Caco-2 (cell line): ENCODE measurements at regions not wholly inside any gene's neighbourhood (a gene's known extent, or its start where the extent isn't known, plus 50 kb on each side); places are given as distances from the start of the nearest gene placed in this dataset.

Source experiments
- BruUV-seq: library from RNA; stranded (reverse); fragments of 400-500 nt; replicated peaks from 2 replicates; lab custom pipeline; 2021; lab: Mats Ljungman, UMichigan
- CTCF ChIA-PET: fragments of 300-600 bp; sonication (Branson Sonifier 250); formaldehyde crosslinking; loops from one replicate; lab custom pipeline; 2022; ENCODE audit warnings: antibody characterized with exemption; lab: Charles Lee
- POLR2A ChIA-PET: fragments of 300-600 bp; sonication (Branson Sonifier 250); formaldehyde crosslinking; loops from one replicate; lab custom pipeline; 2022; ENCODE audit warnings: antibody characterized with exemption; lab: Charles Lee
- DNase-seq, 2 experiments: peaks; one replicate each; pipeline versions ENCODE4 v3.0.0 to v3.0.0-alpha.2; 2020 to 2022
- H3K27me3 ChIP-seq: replicated peaks from 2 replicates; pipeline ENCODE4 v1.6.0; 2011; ENCODE audit warnings: low read length; ENCODE audit not compliant: control insufficient read depth, insufficient read depth
- H3K36me3 ChIP-seq: 2 replicates; pipeline ENCODE4 v1.5.1; 2011; ENCODE audit warnings: low read length; ENCODE audit not compliant: control insufficient read depth, insufficient read depth
- H3K4me1 ChIP-seq: fragments of 250-450 bp; sonication (Bioruptor Pico); 2 replicates; pipeline ENCODE4 v1.5.1; 2020; ENCODE audit warnings: mild to moderate bottlenecking
- H3K4me3 ChIP-seq: 2 replicates; pipeline ENCODE4 v1.5.1; 2011; ENCODE audit warnings: low read depth, mild to moderate bottlenecking, control low read depth, low read length
- H3K9me3 ChIP-seq: fragments of 250-450 bp; sonication (Bioruptor Pico); 2 replicates; pipeline ENCODE4 v1.5.1; 2020; ENCODE audit warnings: mild to moderate bottlenecking, moderate library complexity
- H3K27ac Mint-ChIP-seq: one replicate; pipeline ENCODE4 v1.8.0; 2022; ENCODE audit warnings: mixed read lengths; ENCODE audit not compliant: unreplicated experiment
- H3K27me3 Mint-ChIP-seq: one replicate; pipeline ENCODE4 v1.8.0; 2022; ENCODE audit warnings: mixed read lengths; ENCODE audit not compliant: insufficient read depth, unreplicated experiment
- H3K36me3 Mint-ChIP-seq: one replicate; pipeline ENCODE4 v1.8.0; 2022; ENCODE audit warnings: mild to moderate bottlenecking, mixed read lengths; ENCODE audit not compliant: insufficient read depth, unreplicated experiment
- H3K4me1 Mint-ChIP-seq: one replicate; pipeline ENCODE4 v1.8.0; 2022; ENCODE audit warnings: low read depth, mixed read lengths; ENCODE audit not compliant: unreplicated experiment
- H3K4me3 Mint-ChIP-seq: one replicate; pipeline ENCODE4 v1.8.0; 2022; ENCODE audit warnings: mild to moderate bottlenecking, moderate library complexity, mixed read lengths; ENCODE audit not compliant: unreplicated experiment
- H3K9me3 Mint-ChIP-seq: one replicate; pipeline ENCODE4 v1.8.0; 2022; ENCODE audit warnings: mixed read lengths; ENCODE audit not compliant: unreplicated experiment
- intact Hi-C: fragments of 100-400 bp; cut with micrococcal nuclease; formaldehyde crosslinking; loops from one replicate; pipeline ENCODE4 v1.10.0; 2022; ENCODE audit not compliant: unreplicated experiment
- TF ChIP-seq, protein P1 (sequence below), 2 experiments: fragments of 200-600 bp in 1 of 2; IDR thresholded peaks; 1 replicate in 1 of 2; 2 replicates in 1 of 2; pipeline versions ENCODE4 v1.5.1 to v1.8.0; 2011 to 2022; ENCODE audit warnings: antibody characterized with exemption in 1 of 2, control low read depth in 1 of 2, inconsistent platforms in 1 of 2, low read depth in 1 of 2, low read length in 1 of 2, mild to moderate bottlenecking in 1 of 2, moderate library complexity in 1 of 2; ENCODE audit not compliant: insufficient read depth in 1 of 2, severe bottlenecking in 1 of 2, unreplicated experiment in 1 of 2

DNA sequence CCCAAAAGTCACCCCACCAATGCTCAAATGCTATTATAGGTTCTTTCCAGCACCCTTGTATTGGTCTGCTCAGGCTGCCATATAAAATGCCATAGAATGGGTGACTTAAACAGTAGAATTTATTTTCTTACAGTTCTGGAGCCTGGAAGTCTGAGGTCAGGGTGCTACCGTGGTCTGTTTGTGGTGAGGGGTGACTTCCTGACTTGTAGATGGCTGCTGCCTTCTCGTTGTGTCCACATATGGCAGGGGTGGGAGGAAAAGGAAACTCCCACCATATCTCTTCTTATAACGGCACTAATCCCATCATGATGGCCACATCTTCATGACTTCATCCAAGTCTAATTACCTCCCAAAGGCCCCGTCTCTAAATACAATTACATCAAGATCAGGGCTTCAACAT, 257.8 kb upstream of the TARS1 start:
- H3K4me1 ChIP-seq = no peaks in the 10 kb centered on the region
- BruUV-seq = no TSS peak

DNA sequence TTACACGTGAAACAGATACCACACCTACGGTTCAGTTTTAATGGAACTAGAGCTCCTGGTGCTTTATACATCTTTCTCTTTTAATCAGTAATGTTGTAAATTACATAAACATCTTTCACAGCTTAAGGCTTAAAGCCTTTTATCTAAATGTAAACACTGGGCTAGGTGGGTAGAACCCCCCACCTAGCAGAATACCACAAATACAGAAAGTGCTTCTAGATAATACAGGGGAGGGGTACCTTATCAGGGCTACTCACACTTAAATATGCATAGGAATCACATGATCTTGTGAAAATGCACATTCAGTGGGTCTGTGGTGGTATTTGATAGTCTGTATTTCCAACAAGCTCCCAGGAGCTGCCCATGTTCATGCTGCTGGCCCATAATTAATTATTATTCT, 256.4 kb upstream of the TARS1 start:
- Histone ChIP-seq H3K4me3 (no peak overlapping the region), H3K9me3 (no peaks in the 10 kb centered on the region; the same call in 1 of the 2 replicates), H3K27me3 (no peaks in the 10 kb centered on the region), H3K4me1 (no peaks in the 10 kb centered on the region), H3K36me3 (no peaks in the 10 kb centered on the region)
- ChIA-PET POLR2A (no interaction called here), CTCF (no interaction called here)
- Mint-ChIP-seq H3K27me3 (peaks cover 7% of the 10 kb centered on the region), H3K9me3 (no peaks in the 10 kb centered on the region), H3K27ac (no peak overlapping the region), H3K36me3 (no peaks in the 10 kb centered on the region), H3K4me3 (no peak overlapping the region), H3K4me1 (peaks cover 7% of the 10 kb centered on the region)
- intact Hi-C loops = loop anchor here (10.0 kb wide), 1 partner anchor 240 kb away; no protein-coding TSS in a partner anchor
- BruUV-seq = no TSS peak
- DNase-seq = no peak
- TF ChIP-seq, protein P1, sequence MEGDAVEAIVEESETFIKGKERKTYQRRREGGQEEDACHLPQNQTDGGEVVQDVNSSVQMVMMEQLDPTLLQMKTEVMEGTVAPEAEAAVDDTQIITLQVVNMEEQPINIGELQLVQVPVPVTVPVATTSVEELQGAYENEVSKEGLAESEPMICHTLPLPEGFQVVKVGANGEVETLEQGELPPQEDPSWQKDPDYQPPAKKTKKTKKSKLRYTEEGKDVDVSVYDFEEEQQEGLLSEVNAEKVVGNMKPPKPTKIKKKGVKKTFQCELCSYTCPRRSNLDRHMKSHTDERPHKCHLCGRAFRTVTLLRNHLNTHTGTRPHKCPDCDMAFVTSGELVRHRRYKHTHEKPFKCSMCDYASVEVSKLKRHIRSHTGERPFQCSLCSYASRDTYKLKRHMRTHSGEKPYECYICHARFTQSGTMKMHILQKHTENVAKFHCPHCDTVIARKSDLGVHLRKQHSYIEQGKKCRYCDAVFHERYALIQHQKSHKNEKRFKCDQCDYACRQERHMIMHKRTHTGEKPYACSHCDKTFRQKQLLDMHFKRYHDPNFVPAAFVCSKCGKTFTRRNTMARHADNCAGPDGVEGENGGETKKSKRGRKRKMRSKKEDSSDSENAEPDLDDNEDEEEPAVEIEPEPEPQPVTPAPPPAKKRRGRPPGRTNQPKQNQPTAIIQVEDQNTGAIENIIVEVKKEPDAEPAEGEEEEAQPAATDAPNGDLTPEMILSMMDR (IDR thresholded peaks at IDR 0.05; ENCODE audit: insufficient read depth in 1 of 2, low read depth in 1 of 2, low read length in 1 of 2, severe bottlenecking in 1 of 2, unreplicated experiment in 1 of 2) = no peak

More for the DNA sequence above, 257.8 kb upstream of the TARS1 start:
- Mint-ChIP-seq H3K9me3 (no peaks in the 10 kb centered on the region), H3K4me1 (peaks cover 7% of the 10 kb centered on the region), H3K36me3 (no peaks in the 10 kb centered on the region), H3K27me3 (peaks cover 7% of the 10 kb centered on the region), H3K27ac (no peak overlapping the region), H3K4me3 (no peak overlapping the region)
- H3K36me3 ChIP-seq = no peaks in the 10 kb centered on the region
- no peaks in the 10 kb centered on the region for H3K9me3 ChIP-seq
- intact Hi-C loops = loop anchor here (10.0 kb wide), 1 partner anchor 242 kb away; no protein-coding TSS in a partner anchor
- no peak overlapping the region for H3K4me3 ChIP-seq
- DNase-seq = no peak
- POLR2A ChIA-PET = no interaction called here
- no peaks in the 10 kb centered on the region for H3K27me3 ChIP-seq
- TF ChIP-seq, protein P1 (IDR thresholded peaks at IDR 0.05; ENCODE audit: insufficient read depth in 1 of 2, low read depth in 1 of 2, low read length in 1 of 2, severe bottlenecking in 1 of 2, unreplicated experiment in 1 of 2) = no peak
- CTCF ChIA-PET = no interaction called here

DNA sequence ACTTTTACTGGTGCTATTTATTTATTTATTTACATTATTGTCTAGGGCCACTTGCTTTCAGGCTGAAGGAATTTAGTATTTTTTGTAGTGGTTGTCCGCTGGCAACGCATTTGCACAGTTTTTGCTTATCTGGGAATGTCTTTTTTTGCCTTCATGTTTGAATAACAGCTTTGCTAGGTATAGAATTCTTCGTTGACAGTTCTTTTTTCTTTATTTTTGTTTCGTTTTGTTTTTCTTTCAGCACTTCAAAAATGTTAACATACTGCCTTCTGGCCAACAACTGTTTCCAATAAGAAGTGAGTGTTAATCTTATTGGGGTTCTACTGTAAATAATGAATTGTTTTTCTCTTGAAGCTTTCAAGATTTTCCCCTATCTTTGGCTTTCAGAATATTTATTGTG, 252.7 kb upstream of the TARS1 start:
- H3K9me3 Mint-ChIP-seq = no peaks in the 10 kb centered on the region
- no peaks in the 10 kb centered on the region for H3K27me3 Mint-ChIP-seq
- H3K4me3 ChIP-seq = no peak overlapping the region
- no peak for DNase-seq
- no peaks in the 10 kb centered on the region for H3K27me3 ChIP-seq
- intact Hi-C loops = loop anchor here (10.0 kb wide), 1 partner anchor 237 kb away; no protein-coding TSS in a partner anchor
- no peak overlapping the region for H3K27ac Mint-ChIP-seq
- ChIA-PET CTCF (no interaction called here), POLR2A (no interaction called here)
- H3K36me3 Mint-ChIP-seq = no peaks in the 10 kb centered on the region
- no peaks in the 10 kb centered on the region for H3K36me3 ChIP-seq
- H3K9me3 ChIP-seq = no peaks in the 10 kb centered on the region; the same call in 1 of the 2 replicates
- no peak overlapping the region for H3K4me3 Mint-ChIP-seq
- no TSS peak for BruUV-seq
- TF ChIP-seq, protein P1 (IDR thresholded peaks at IDR 0.05; ENCODE audit: insufficient read depth in 1 of 2, low read depth in 1 of 2, low read length in 1 of 2, severe bottlenecking in 1 of 2, unreplicated experiment in 1 of 2) = no peak
- H3K4me1 Mint-ChIP-seq = peaks cover 7% of the 10 kb centered on the region
- H3K4me1 ChIP-seq = no peaks in the 10 kb centered on the region
